HG02981 (cell line): ENCODE measurements at regions not wholly inside any gene's neighbourhood (a gene's known extent, or its start where the extent isn't known, plus 50 kb on each side); places are given as distances from the start of the nearest gene placed in this dataset.
"Not testable (repeated sequence)": the region's sequence is repeated elsewhere in the genome, so short reads cannot be mapped to it uniquely, and the experiment has no call there.

Source experiments
- ATAC-seq: cut with Tn5 transposase; IDR thresholded peaks from one replicate; pipeline ENCODE4 v1.9.1; 2021; ENCODE audit warnings: mild to moderate bottlenecking, moderate library complexity; ENCODE audit not compliant: unreplicated experiment

- no peak for ATAC-seq
Measured at GRCh38 chr5:174610968-174611367, 113.4 kb upstream of the MSX2 start.

GRCh38 chr5:174612686-174613085, 111.7 kb upstream of the MSX2 start:
- ATAC-seq, result no peak

GRCh38 chr5:174614500-174615135, 109.8 kb upstream of the MSX2 start:
- no peak for ATAC-seq

GRCh38 chr5:174616036-174616435, 108.3 kb upstream of the MSX2 start:
- no peak for ATAC-seq

GRCh38 chr5:174617285-174617684, 107.1 kb upstream of the MSX2 start:
- ATAC-seq, result no peak

GRCh38 chr5:174617910-174618309, 106.5 kb upstream of the MSX2 start:
- ATAC-seq, result no peak

GRCh38 chr5:174618589-174618988, 105.8 kb upstream of the MSX2 start:
- no peak for ATAC-seq

- ATAC-seq, result no peak
Measured at GRCh38 chr5:174622067-174622466, 102.3 kb upstream of the MSX2 start.

GRCh38 chr5:174623018-174623417, 101.4 kb upstream of the MSX2 start:
- no peak for ATAC-seq

GRCh38 chr5:174623433-174624019, 100.9 kb upstream of the MSX2 start:
- ATAC-seq, result no peak

GRCh38 chr5:174624733-174625522, 99.5 kb upstream of the MSX2 start:
- no peak for ATAC-seq

GRCh38 chr5:174625591-174626350, 98.6 kb upstream of the MSX2 start:
- no peak for ATAC-seq

GRCh38 chr5:174626369-174626920, 97.9 kb upstream of the MSX2 start:
- ATAC-seq, result no peak

GRCh38 chr5:174636094-174636493, 88.3 kb upstream of the MSX2 start:
- no peak for ATAC-seq

GRCh38 chr5:174642816-174643405, 81.5 kb upstream of the MSX2 start:
- ATAC-seq, result no peak

- ATAC-seq, result no peak
Measured at GRCh38 chr5:174644436-174644835, 79.9 kb upstream of the MSX2 start.

- no peak for ATAC-seq
Measured at GRCh38 chr5:174644923-174645322, 79.5 kb upstream of the MSX2 start.

- ATAC-seq, result no peak
Measured at GRCh38 chr5:174645677-174646076, 78.7 kb upstream of the MSX2 start.

- ATAC-seq, result not testable (repeated sequence)
Measured at GRCh38 chr5:174648618-174649017, 75.8 kb upstream of the MSX2 start.

- no peak for ATAC-seq
Measured at GRCh38 chr5:174649391-174649790, 75.0 kb upstream of the MSX2 start.

GRCh38 chr5:174654442-174654841, 69.9 kb upstream of the MSX2 start:
- no peak for ATAC-seq
